ENCODE measurements at regions not wholly inside any gene's neighbourhood (a gene's known extent, or its start where the extent isn't known, plus 50 kb on each side); places are given as distances from the start of the nearest gene placed in this dataset.

DNA sequence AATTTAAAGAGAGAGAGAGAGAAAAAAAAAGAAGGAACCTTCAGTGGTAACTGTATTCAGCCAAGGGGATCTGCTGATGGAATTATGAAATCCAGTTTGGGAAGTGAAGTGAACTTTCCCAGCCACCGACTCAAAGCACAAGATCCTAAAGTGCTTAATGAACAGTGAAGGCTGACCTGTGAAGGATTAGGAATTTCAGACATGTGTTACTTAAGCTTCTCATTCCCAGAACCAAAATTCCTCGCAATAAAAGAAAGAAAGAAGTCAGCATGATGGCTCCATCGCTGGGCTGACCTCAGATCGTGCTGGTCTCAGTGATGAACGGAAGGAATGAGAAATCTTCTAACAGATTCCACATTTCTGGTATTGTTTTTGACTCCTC, 135.2 kb downstream of the ARSF start:
- FAIRE-seq (no peak), DNase-seq (ENCODE audit: low spot score) (no peak), ATAC-seq (no peak)
- Histone ChIP-seq H3K4me2 (ENCODE audit: low read depth, low read length) (no peak overlapping the region), H3K9me3 (ENCODE audit: low read length) (no peaks in the 10 kb centered on the region), H3K9ac (ENCODE audit: insufficient read depth, low read depth, low read length) (no peak overlapping the region), H2AFZ (ENCODE audit: low read length) (no peak overlapping the region), H3K4me3 (replicated peaks in 1 of 3; ENCODE audit: insufficient read depth in 1 of 3, low read depth in 2 of 3, low read length in 3 of 3) (no peak overlapping the region), H3K79me2 (ENCODE audit: insufficient read depth, low read length) (no peaks in the 10 kb centered on the region), H3K36me3 (replicated peaks in 1 of 2; ENCODE audit: control insufficient read depth in 1 of 2, insufficient read depth in 2 of 2, low read length in 2 of 2) (no peaks in the 10 kb centered on the region), H4K20me1 (ENCODE audit: insufficient read depth, low read length) (no peaks in the 10 kb centered on the region), H3K27me3 (ENCODE audit: control insufficient read depth in 1 of 2, insufficient read depth in 2 of 2, low read length in 2 of 2) (no peaks in the 10 kb centered on the region), H3K27ac (ENCODE audit: extremely low read length, insufficient read depth, low read length) (no peak overlapping the region), H3K4me1 (ENCODE audit: insufficient read depth, low read length) (no peaks in the 10 kb centered on the region)
- in situ Hi-C loops (cut with HindIII; ENCODE audit: extremely low pct_ligation_motif_present, low pct_unique_long_range_greater_than_20kb), result no loop called here
- no peak for TF ChIP-seq MIXL1 (CRISPR knock-in tag; IDR thresholded peaks at IDR 0.05)
- no peak for TF ChIP-seq RCOR2 (CRISPR knock-in tag; IDR thresholded peaks at IDR 0.05)
- TF ChIP-seq ZNF124 (CRISPR knock-in tag; IDR thresholded peaks at IDR 0.05), result no peak
- TF ChIP-seq, protein P1, sequence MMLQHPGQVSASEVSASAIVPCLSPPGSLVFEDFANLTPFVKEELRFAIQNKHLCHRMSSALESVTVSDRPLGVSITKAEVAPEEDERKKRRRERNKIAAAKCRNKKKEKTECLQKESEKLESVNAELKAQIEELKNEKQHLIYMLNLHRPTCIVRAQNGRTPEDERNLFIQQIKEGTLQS (CRISPR knock-in tag; IDR thresholded peaks at IDR 0.05), result no peak
- no peak for TF ChIP-seq ZNF253 (CRISPR knock-in tag; IDR thresholded peaks at IDR 0.05; ENCODE audit: borderline replicate concordance)
- no peak for TF ChIP-seq CREM (IDR thresholded peaks at IDR 0.05)
- no peak for TF ChIP-seq CREM (CRISPR knock-in tag; IDR thresholded peaks at IDR 0.05)
- no peak for TF ChIP-seq DPF2 (CRISPR knock-in tag; IDR thresholded peaks at IDR 0.05; ENCODE audit: borderline replicate concordance, low read depth)
- TF ChIP-seq, protein P2, sequence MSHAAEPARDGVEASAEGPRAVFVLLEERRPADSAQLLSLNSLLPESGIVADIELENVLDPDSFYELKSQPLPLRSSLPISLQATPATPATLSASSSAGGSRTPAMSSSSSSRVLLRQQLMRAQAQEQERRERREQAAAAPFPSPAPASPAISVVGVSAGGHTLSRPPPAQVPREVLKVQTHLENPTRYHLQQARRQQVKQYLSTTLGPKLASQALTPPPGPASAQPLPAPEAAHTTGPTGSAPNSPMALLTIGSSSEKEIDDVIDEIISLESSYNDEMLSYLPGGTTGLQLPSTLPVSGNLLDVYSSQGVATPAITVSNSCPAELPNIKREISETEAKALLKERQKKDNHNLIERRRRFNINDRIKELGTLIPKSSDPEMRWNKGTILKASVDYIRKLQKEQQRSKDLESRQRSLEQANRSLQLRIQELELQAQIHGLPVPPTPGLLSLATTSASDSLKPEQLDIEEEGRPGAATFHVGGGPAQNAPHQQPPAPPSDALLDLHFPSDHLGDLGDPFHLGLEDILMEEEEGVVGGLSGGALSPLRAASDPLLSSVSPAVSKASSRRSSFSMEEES (CRISPR knock-in tag; IDR thresholded peaks at IDR 0.05), result no peak
- TF ChIP-seq SCMH1 (CRISPR knock-in tag; IDR thresholded peaks at IDR 0.05; ENCODE audit: borderline replicate concordance), result no peak
- BruUV-seq (replicated peaks), result no TSS peak
- ChIA-PET CTCF (ENCODE audit: low intra/inter-chr PET ratio, low total read pairs) (no interaction called here), POLR2A (no interaction called here)
- intact Hi-C loops (cut with micrococcal nuclease; ENCODE audit: unreplicated experiment), result no loop called here
- 20% methylated on average over 5 of the region's 5 CpGs for WGBS (ENCODE audit: low lambda C conversion rate)
